ENCODE measurements at regions not wholly inside any gene's neighbourhood (a gene's known extent, or its start where the extent isn't known, plus 50 kb on each side); places are given as distances from the start of the nearest gene placed in this dataset.

- Histone ChIP-seq H3K36me3 (ENCODE audit: insufficient read depth, low read length) (no peaks in the 10 kb centered on the region), H3K9me2 (ENCODE audit: insufficient read depth, low read length) (no peaks in the 10 kb centered on the region), H3K4me2 (ENCODE audit: low read length) (no peak overlapping the region)
Observed at GRCh38 chr6:130602151-130602770, 224.9 kb upstream of the SMLR1 start.

GRCh38 chr6:130603391-130603790 is 223.8 kb upstream of the SMLR1 start:
- no peak overlapping the region for H2AFZ ChIP-seq (ENCODE audit: low read depth, low read length)
- no peaks in the 10 kb centered on the region for H3K9me2 ChIP-seq (ENCODE audit: insufficient read depth, low read length)
- H3K9me3 ChIP-seq (ENCODE audit: low read length) = no peaks in the 10 kb centered on the region
- no peaks in the 10 kb centered on the region for H3K27me3 ChIP-seq (ENCODE audit: insufficient read depth, low read depth, low read length)
- no peaks in the 10 kb centered on the region for H4K20me1 ChIP-seq (ENCODE audit: insufficient read depth)
- H3K9ac ChIP-seq (ENCODE audit: low read length) = no peak overlapping the region
- H3K4me3 ChIP-seq (ENCODE audit: low read length) = no peak overlapping the region
- H3K79me2 ChIP-seq (replicated peaks; ENCODE audit: insufficient read depth, low read length) = no peaks in the 10 kb centered on the region
- no peak overlapping the region for H3K27ac ChIP-seq (ENCODE audit: low read length)
- no peaks in the 10 kb centered on the region for H3K36me3 ChIP-seq (ENCODE audit: insufficient read depth, low read length)
- no peaks in the 10 kb centered on the region for H3F3A ChIP-seq (ENCODE audit: insufficient read depth, low read length, poor library complexity, severe bottlenecking)
- no peak overlapping the region for H3K4me2 ChIP-seq (ENCODE audit: low read length)
- TF ChIP-seq RAD21 (conservative IDR thresholded peaks at IDR 0.05) = no peak
- no peak for TF ChIP-seq POLR2AphosphoS5 (IDR thresholded peaks at IDR 0.05)
- TF ChIP-seq REST (IDR thresholded peaks at IDR 0.05; ENCODE audit: borderline replicate concordance) = no peak
- no peak for TF ChIP-seq MXI1 (conservative IDR thresholded peaks at IDR 0.05; ENCODE audit: poor library complexity, severe bottlenecking)
- no peak for TF ChIP-seq EZH2 (IDR thresholded peaks at IDR 0.05; ENCODE audit: borderline replicate concordance, insufficient read depth, low read length, poor library complexity, severe bottlenecking)
- TF ChIP-seq TAF1 (IDR thresholded peaks at IDR 0.05; ENCODE audit: low read depth) = no peak

More at GRCh38 chr6:130602151-130602770, 224.9 kb upstream of the SMLR1 start:
- TF ChIP-seq TAF1 (IDR thresholded peaks at IDR 0.05; ENCODE audit: low read depth) = no peak
- no peak for TF ChIP-seq MXI1 (conservative IDR thresholded peaks at IDR 0.05; ENCODE audit: poor library complexity, severe bottlenecking)
- no peak for TF ChIP-seq POLR2AphosphoS5 (IDR thresholded peaks at IDR 0.05)
- TF ChIP-seq EP300 (conservative IDR thresholded peaks at IDR 0.05; ENCODE audit: poor library complexity, severe bottlenecking) = no peak
- TF ChIP-seq SMC3 (conservative IDR thresholded peaks at IDR 0.05; ENCODE audit: poor library complexity) = no peak
- TF ChIP-seq REST (IDR thresholded peaks at IDR 0.05; ENCODE audit: borderline replicate concordance) = no peak
- no peak for TF ChIP-seq RAD21 (conservative IDR thresholded peaks at IDR 0.05)
- no peak for TF ChIP-seq CTCF (IDR thresholded peaks at IDR 0.05; ENCODE audit: poor library complexity, severe bottlenecking)
- no peak for TF ChIP-seq EZH2 (IDR thresholded peaks at IDR 0.05; ENCODE audit: borderline replicate concordance, insufficient read depth, low read length, poor library complexity, severe bottlenecking)
- Histone ChIP-seq H3K79me2 (replicated peaks; ENCODE audit: insufficient read depth, low read length) (no peaks in the 10 kb centered on the region), H3K27me3 (ENCODE audit: insufficient read depth, low read depth, low read length) (no peaks in the 10 kb centered on the region), H3K9me3 (ENCODE audit: low read length) (no peaks in the 10 kb centered on the region), H3K9ac (ENCODE audit: low read length) (no peak overlapping the region), H4K20me1 (ENCODE audit: insufficient read depth) (no peaks in the 10 kb centered on the region), H3K27ac (ENCODE audit: low read length) (no peak overlapping the region), H2AFZ (ENCODE audit: low read depth, low read length) (no peak overlapping the region), H3F3A (ENCODE audit: insufficient read depth, low read length, poor library complexity, severe bottlenecking) (no peaks in the 10 kb centered on the region), H3K4me3 (ENCODE audit: low read length) (no peak overlapping the region)

Data from neural cell (in vitro differentiated cells).